VCaP (cell line): ENCODE measurements at regions not wholly inside any gene's neighbourhood (a gene's known extent, or its start where the extent isn't known, plus 50 kb on each side); places are given as distances from the start of the nearest gene placed in this dataset.
"Not testable (repeated sequence)": the region's sequence is repeated elsewhere in the genome, so short reads cannot be mapped to it uniquely, and the experiment has no call there.

Source experiments
- H3K27ac ChIP-seq: fragments of 450-650 bp; 2 replicates; pipeline ENCODE4 v1.5.1; 2017
- TF ChIP-seq, protein P1 (sequence below): fragments of 450-650 bp; conservative IDR thresholded peaks from 2 replicates; pipeline ENCODE4 v1.5.1; 2017; ENCODE audit warnings: mild to moderate bottlenecking, moderate library complexity

DNA sequence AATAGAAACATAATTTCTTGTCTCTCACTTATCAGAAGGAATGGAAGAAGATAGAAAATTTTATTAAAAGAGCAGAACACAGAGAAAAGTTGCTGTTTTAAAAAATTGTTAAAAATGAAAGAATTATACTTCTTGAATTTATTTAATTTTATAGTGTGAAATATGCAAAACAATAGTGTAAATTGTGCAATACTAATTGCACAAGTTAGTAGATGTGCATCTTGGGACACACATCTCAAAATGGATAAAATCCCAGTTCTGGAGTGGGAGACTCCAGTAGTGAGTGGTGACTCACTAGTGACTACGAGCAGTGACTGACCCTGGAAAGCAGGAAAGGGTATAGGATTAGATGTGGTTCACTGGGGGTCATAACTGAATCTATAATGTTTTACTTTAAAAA is 223.2 kb downstream of the MSX2 start:
- TF ChIP-seq, protein P1, sequence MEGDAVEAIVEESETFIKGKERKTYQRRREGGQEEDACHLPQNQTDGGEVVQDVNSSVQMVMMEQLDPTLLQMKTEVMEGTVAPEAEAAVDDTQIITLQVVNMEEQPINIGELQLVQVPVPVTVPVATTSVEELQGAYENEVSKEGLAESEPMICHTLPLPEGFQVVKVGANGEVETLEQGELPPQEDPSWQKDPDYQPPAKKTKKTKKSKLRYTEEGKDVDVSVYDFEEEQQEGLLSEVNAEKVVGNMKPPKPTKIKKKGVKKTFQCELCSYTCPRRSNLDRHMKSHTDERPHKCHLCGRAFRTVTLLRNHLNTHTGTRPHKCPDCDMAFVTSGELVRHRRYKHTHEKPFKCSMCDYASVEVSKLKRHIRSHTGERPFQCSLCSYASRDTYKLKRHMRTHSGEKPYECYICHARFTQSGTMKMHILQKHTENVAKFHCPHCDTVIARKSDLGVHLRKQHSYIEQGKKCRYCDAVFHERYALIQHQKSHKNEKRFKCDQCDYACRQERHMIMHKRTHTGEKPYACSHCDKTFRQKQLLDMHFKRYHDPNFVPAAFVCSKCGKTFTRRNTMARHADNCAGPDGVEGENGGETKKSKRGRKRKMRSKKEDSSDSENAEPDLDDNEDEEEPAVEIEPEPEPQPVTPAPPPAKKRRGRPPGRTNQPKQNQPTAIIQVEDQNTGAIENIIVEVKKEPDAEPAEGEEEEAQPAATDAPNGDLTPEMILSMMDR, result no peak
- no peak overlapping the region for H3K27ac ChIP-seq

DNA sequence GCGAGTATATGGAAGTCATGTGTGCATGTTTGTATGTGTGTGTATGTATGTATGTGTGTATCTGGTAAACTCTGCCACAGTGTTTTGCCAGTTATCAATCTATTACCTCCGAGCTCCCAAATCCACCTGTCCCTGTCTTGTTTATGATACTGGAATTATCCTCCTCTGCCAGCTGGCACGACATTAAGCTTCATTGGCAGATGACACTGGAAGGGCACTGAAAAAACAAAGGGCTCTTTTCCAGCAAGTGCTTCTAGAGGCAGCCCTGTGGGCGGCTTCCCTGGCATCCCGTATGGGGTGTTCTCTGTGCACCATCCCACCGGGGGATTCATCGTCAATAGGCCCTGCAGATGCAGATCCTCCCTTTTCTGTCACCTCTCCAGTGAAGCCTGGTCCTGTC is 221.5 kb downstream of the MSX2 start:
- no peak overlapping the region for H3K27ac ChIP-seq
- TF ChIP-seq, protein P1, result no peak

DNA sequence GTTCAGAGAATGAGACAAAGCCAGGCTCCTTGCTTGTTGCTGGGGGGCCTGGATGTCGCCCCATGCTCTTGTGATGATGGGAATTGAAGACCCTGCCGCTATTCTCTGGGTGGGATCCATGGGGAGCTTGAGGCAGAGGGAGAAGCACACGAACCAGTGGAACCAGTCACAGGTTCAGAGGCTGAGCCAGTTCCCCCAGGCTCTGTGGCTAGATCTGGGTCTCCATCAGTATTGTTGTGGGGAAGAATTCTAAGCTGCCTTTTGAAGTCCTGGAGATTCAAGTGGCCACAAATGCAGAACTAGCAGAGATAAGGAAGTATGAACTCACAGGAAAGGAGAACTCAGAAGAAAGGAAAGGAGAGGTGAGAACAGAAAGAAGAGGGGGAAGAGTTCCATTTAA is 219.4 kb downstream of the MSX2 start:
- TF ChIP-seq, protein P1, result no peak
- no peak overlapping the region for H3K27ac ChIP-seq

DNA sequence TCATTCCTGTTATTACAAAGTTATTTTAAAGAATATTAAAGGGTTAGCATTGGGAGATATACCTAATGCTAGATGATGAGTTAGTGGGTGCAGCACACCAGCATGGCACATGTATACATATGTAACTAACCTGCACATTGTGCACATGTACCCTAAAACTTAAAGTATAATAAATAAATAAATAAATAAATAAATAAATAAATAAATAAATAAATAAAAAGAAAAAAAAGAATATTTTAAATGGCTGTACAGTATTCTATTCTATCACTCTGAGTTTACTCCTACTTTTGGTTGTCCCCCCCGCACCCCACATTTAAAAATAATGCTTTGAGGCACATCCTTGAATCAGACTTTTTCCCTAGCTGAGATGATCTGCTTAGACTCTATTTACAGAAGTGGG is 218.6 kb downstream of the MSX2 start:
- H3K27ac ChIP-seq, result not testable (repeated sequence)

DNA sequence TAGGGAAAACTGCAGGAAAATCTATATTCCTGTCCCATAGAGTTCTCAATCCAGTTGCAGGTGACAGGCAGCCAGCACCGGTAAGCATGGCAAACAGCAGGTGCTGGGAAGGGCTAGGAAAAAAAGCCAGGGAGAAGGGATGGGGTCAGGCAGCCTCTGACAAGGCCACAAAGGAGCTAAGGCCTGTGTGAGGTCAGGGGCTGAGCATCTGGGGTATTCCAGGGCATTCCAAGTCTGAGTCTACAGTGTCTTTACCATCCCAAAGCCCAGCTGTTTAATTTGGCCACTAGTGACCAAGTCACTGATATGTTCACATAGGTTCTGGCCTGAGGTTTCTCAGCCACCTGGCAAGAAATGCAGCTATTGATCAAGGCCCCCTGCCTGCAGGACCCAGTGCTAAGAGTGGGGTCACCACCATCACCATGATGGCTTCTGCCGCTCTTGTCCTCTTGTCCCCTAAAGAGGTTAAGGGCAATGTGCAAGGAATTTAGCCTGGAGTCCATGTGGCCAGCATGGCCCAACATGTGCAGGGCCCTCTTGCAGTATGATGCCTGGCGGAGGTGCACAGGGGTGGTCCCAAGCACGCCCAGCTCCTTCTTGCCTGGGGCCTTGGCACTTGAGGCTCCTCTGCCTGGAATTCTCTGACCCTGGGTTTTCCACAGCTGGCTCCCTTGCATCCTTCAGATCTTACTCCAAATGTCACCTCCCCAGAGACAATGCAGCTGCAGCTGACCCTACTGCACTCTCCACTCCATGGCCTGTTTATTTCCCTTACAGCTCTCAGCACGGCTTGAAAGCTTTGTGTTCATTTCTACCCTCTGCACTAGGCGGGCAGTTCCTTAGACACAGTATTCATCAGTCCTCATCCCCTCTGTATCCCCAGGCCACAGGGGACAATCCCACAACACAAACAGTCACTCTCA is 213.1 kb downstream of the MSX2 start:
- TF ChIP-seq, protein P1, result no peak
- no peak overlapping the region for H3K27ac ChIP-seq

DNA sequence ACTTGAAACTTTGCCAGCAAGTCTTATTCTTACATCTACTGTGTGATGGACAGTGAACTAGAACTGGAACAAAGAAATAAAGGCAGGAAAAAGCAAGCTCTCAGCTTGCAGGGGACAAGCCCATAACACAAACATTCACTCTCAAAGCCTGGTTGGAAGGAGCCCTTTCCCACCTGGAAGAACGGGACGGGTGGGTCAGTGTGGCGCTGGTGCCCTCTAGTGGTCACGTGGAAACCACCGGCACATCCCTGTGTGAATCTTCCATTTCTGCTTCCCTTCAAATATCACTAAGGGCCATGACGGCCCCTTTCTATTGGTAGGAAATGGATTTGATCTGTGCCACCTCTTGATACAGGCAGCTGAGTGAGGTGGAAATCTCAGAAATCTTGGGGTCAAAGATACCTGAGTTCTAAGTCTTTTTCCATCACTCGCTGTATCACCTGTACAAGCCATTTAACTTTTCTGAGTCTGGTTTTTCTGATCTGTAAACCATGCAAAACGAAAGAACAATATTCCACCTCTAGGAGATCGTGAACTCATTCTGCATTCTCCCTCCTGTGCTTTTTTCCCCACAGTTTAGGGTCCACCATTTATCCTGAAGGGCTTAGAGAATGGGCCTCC is 211.6 kb downstream of the MSX2 start:
- TF ChIP-seq, protein P1, result peak; percentile 91
- no peak overlapping the region for H3K27ac ChIP-seq

DNA sequence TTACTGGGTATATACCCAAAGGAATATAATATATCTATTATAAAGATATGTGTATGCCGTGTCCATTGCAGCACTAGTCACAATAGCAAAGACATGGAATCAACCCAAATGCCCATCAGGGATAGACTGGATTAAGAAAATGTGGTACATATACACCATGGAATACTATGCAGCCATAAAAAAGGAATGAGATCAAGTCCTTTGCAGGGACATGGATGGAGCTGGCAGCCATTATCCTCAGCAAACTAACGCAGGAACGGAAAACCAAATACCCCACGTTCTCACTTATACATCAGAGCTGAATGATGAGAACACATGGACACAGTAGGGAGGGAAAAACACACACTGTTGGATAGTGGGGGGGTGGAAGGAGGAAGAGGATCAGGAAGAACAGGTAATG is 206.7 kb downstream of the MSX2 start:
- H3K27ac ChIP-seq, result not testable (repeated sequence)

DNA sequence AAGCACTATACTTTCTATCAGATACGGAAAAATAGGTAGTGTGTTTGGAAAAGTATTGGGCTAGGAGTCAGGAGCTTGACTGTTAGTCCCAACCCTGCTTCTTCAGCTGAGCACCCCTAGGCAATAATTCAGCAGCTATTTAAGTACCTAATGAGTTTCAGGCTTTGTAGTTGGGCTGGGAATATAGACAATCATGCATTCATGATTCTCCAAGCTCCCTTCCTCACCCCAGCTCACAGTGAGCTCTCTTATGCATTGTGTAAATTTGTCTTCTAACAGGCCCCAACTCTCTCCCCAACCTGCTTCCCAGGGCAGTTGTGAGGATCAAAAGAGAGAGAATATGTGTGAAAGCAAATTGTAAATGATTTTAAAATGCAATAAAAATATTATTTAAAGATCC is 201.2 kb downstream of the MSX2 start:
- H3K27ac ChIP-seq, result no peak overlapping the region
- TF ChIP-seq, protein P1, result no peak
